Gastroesophageal sphincter (tissue), 4 donors: ENCODE measurements at regions not wholly inside any gene's neighbourhood (a gene's known extent, or its start where the extent isn't known, plus 50 kb on each side); places are given as distances from the start of the nearest gene placed in this dataset.

Experiments
- ATAC-seq: fragments of 150-250 bp; one replicate; pipeline ENCODE4 v1.9.1; 2016; ENCODE audit warnings: mild to moderate bottlenecking, moderate library complexity
- H3K27ac ChIP-seq, 4 donors: fragments of 200-600 bp; sonication (generic) in 3 of 4; 1 replicate in 3 of 4; 2 replicates in 1 of 4; pipeline ENCODE4 v1.5.1; 2016 to 2019
- H3K27me3 ChIP-seq: fragments of 200-600 bp; sonication (generic); one replicate; pipeline ENCODE4 v1.5.1; 2019
- H3K36me3 ChIP-seq, 2 donors: fragments of 200-600 bp; sonication (generic); one replicate each; pipeline ENCODE4 v1.5.1; 2019; ENCODE audit warnings: control low read depth in 1 of 2
- H3K4me1 ChIP-seq, 3 donors: fragments of 200-600 bp; sonication (generic); 1 replicate in 2 of 3; 2 replicates in 1 of 3; pipeline ENCODE4 v1.5.1; 2016 to 2019; ENCODE audit warnings: control low read depth in 2 of 3
- H3K4me3 ChIP-seq, 2 donors: fragments of 200-600 bp; sonication (generic); one replicate each; pipeline ENCODE4 v1.5.1; 2019; ENCODE audit warnings: mild to moderate bottlenecking in 1 of 2, moderate library complexity in 1 of 2
- H3K9me3 ChIP-seq, 3 donors: fragments of 200-600 bp; sonication (generic); one replicate each; pipeline ENCODE4 v1.5.1; 2017 to 2019; ENCODE audit warnings: control low read depth in 2 of 3
- EP300 ChIP-seq: sonication (generic); formaldehyde crosslinking; IDR thresholded peaks from one replicate; pipeline ENCODE4 v1.6.1; 2017; ENCODE audit warnings: antibody characterized with exemption, mild to moderate bottlenecking
- POLR2A ChIP-seq, 2 donors: fragments of 450-650 bp; IDR thresholded peaks; one replicate each; pipeline ENCODE4 v1.6.1; 2017; ENCODE audit warnings: antibody characterized with exemption in 2 of 2, mild to moderate bottlenecking in 2 of 2, moderate library complexity in 1 of 2
- POLR2AphosphoS5 ChIP-seq: sonication (generic); formaldehyde crosslinking; IDR thresholded peaks from one replicate; pipeline ENCODE4 v1.6.1; 2017; ENCODE audit warnings: antibody characterized with exemption
- WGBS, 2 donors: methylation state at CpG; one replicate each; pipeline ENCODE4 v1.1.5; 2018; ENCODE audit warnings: low coverage in 1 of 2; 5-methylcytosine and 5-hydroxymethylcytosine counted together
- TF ChIP-seq, protein P1 (sequence below), 4 experiments: fragments of 200-600 bp in 2 of 4; fragments of 450-650 bp in 2 of 4; sonication (generic) in 1 of 4; IDR thresholded peaks; one replicate each; pipeline ENCODE4 v1.5.1; 2017 to 2019; ENCODE audit warnings: antibody characterized with exemption in 4 of 4, mild to moderate bottlenecking in 2 of 4, moderate library complexity in 2 of 4

DNA sequence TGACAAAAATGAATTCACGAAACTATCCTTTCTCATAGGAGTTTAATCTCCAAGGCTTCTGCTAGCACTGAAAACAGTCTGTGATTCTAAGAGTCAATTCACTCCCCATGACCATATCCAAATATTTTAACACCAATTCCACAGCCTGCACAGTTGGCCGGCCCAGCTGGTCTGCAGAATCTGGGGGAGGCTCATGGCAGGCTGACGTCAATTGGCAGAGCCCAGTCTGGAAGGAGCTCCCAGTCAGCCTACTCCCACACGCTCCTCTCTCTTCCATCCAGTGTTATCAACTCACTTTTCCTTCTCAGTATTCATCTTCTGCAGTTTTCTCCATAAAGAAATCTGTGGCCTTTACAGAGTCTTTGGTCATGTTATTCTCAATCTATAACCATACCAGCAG is 111.0 kb downstream of the TBXT start:
- 30% methylated on average over 4 of the region's 4 CpGs for WGBS, 2 donors
- peak; percentile 82 for ATAC-seq
- H3K27ac ChIP-seq = no peak overlapping the region

DNA sequence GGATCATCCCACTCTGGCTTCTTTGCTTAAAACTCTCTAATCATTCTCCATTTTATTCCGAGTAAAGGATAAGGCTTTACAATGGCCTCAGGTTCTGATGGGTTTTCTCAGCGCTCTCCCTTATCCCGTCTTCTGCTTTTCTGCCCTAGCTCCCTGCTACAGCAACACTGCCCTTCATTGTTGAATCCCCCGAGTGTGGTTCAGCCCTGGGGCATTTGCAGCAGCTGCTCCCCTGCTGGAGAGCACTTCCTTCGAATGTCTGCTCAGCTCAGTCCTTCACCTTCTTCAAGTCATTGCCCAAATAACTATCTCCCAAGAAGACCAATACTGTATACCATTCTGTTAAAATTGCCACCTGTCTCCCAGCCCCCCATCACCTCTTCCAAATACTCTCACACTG is 111.8 kb downstream of the TBXT start:
- H3K4me3 ChIP-seq = no peak overlapping the region
- no peaks in the 10 kb centered on the region for H3K27me3 ChIP-seq
- peaks cover 0 to 17% (median 0%) of the 10 kb centered on the region in 3 donors for H3K9me3 ChIP-seq
- TF ChIP-seq POLR2AphosphoS5 (no peak), POLR2A (IDR thresholded peaks at IDR 0.05) (no peak), EP300 (no peak)
- TF ChIP-seq, protein P1, sequence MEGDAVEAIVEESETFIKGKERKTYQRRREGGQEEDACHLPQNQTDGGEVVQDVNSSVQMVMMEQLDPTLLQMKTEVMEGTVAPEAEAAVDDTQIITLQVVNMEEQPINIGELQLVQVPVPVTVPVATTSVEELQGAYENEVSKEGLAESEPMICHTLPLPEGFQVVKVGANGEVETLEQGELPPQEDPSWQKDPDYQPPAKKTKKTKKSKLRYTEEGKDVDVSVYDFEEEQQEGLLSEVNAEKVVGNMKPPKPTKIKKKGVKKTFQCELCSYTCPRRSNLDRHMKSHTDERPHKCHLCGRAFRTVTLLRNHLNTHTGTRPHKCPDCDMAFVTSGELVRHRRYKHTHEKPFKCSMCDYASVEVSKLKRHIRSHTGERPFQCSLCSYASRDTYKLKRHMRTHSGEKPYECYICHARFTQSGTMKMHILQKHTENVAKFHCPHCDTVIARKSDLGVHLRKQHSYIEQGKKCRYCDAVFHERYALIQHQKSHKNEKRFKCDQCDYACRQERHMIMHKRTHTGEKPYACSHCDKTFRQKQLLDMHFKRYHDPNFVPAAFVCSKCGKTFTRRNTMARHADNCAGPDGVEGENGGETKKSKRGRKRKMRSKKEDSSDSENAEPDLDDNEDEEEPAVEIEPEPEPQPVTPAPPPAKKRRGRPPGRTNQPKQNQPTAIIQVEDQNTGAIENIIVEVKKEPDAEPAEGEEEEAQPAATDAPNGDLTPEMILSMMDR (IDR thresholded peaks at IDR 0.05) = no peak
- no peak overlapping the region for H3K27ac ChIP-seq
- H3K4me1 ChIP-seq = peaks cover 2 to 18% (median 5%) of the 10 kb centered on the region in 3 donors
- ATAC-seq = no peak
- H3K36me3 ChIP-seq = no peaks in the 10 kb centered on the region
- WGBS, 2 donors = 85 to 89% methylated on average over 4 to 5 of the region's 5 CpGs

More for the DNA sequence above, 111.0 kb downstream of the TBXT start:
- Histone ChIP-seq H3K36me3 (no peaks in the 10 kb centered on the region), H3K4me3 (no peak overlapping the region), H3K4me1 (peaks cover 2 to 18% (median 5%) of the 10 kb centered on the region in 3 donors), H3K27me3 (no peaks in the 10 kb centered on the region), H3K9me3 (peaks cover 0 to 17% (median 0%) of the 10 kb centered on the region in 3 donors)
- TF ChIP-seq, protein P1 (IDR thresholded peaks at IDR 0.05) = no peak
- TF ChIP-seq POLR2AphosphoS5 (no peak), POLR2A (IDR thresholded peaks at IDR 0.05) (no peak), EP300 (no peak)

- Histone ChIP-seq H3K4me1 (peaks cover 2 to 10% (median 3%) of the 10 kb centered on the region in 3 donors), H3K36me3 (no peaks in the 10 kb centered on the region), H3K27ac (no peak overlapping the region), H3K4me3 (no peak overlapping the region), H3K9me3 (peaks cover 0 to 17% (median 0%) of the 10 kb centered on the region in 3 donors), H3K27me3 (no peaks in the 10 kb centered on the region)
- no peak for ATAC-seq
- TF ChIP-seq POLR2AphosphoS5 = no peak
- no peak for TF ChIP-seq POLR2A (IDR thresholded peaks at IDR 0.05)
- TF ChIP-seq EP300 = no peak
- TF ChIP-seq, protein P1 (IDR thresholded peaks at IDR 0.05) = no peak
These were observed 114.8 kb downstream of the TBXT start for GRCh38 chr6:166052837-166053236.

- Histone ChIP-seq H3K27ac (no peak overlapping the region), H3K27me3 (no peaks in the 10 kb centered on the region), H3K4me3 (no peak overlapping the region), H3K4me1 (peaks cover 0 to 5% (median 2%) of the 10 kb centered on the region in 3 donors), H3K9me3 (peaks cover 0 to 17% (median 0%) of the 10 kb centered on the region in 3 donors), H3K36me3 (no peaks in the 10 kb centered on the region)
- WGBS, 2 donors = 70 to 77% methylated on average over 4 of the region's 4 CpGs
- no peak for TF ChIP-seq POLR2AphosphoS5
- TF ChIP-seq, protein P1 (IDR thresholded peaks at IDR 0.05) = no peak
- no peak for TF ChIP-seq EP300
- TF ChIP-seq POLR2A (IDR thresholded peaks at IDR 0.05) = no peak
- ATAC-seq = no peak
These were observed 117.1 kb downstream of the TBXT start for GRCh38 chr6:166050559-166050958.

DNA sequence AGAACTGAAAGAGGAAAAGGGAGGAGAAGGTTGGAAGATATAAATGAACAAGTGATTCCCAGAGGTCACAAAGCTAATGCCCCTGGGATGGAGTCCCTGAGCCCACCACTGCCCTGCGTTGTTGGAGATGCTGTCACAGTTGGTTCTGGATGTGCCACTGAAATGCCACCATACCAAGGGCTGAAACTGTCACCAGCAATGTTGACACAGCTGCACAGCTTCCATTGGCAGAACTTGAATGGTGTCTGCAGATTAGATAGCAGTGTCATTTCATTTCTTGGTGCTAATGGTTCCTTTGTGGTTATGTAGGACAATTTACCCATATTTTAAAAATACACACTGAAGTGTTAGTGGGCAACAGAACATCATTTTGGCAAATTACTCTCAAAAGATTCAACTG is 120.7 kb downstream of the TBXT start:
- Histone ChIP-seq H3K27me3 (no peaks in the 10 kb centered on the region), H3K4me3 (no peak overlapping the region), H3K4me1 (peaks cover 0 to 6% (median 2%) of the 10 kb centered on the region in 3 donors), H3K36me3 (no peaks in the 10 kb centered on the region), H3K27ac (peak overlapping the region in 2 of 4 donors; percentile 63 to 70), H3K9me3 (no peaks in the 10 kb centered on the region)
- WGBS, 2 donors = 89% methylated on average over 1 of the region's 1 CpG; no CpG with 5 or more reads in 1 of the 2 donors
- TF ChIP-seq, protein P1 (IDR thresholded peaks at IDR 0.05) = no peak
- no peak for TF ChIP-seq EP300
- TF ChIP-seq POLR2A (IDR thresholded peaks at IDR 0.05) = no peak
- no peak for TF ChIP-seq POLR2AphosphoS5
- no peak for ATAC-seq
